Stimulated activated CD8-positive, alpha-beta memory T cell treated with anti-CD3 and anti-CD28 coated beads, Interleukin-15, amount 100 ng/mL, for 48 hours (primary cell): ENCODE measurements at regions not wholly inside any gene's neighbourhood (a gene's known extent, or its start where the extent isn't known, plus 50 kb on each side); places are given as distances from the start of the nearest gene placed in this dataset.
"Not testable (repeated sequence)": the region's sequence is repeated elsewhere in the genome, so short reads cannot be mapped to it uniquely, and the experiment has no call there.

Experiments
- DNase-seq, 2 donors: peaks; one replicate each; pipeline ENCODE4 v3.0.0-alpha.2; 2020; ENCODE audit warnings: low read depth in 2 of 2

GRCh38 chr4:124104628-124105027 is 607.9 kb downstream of the ANKRD50 start:
- no peak for DNase-seq

- DNase-seq, result no peak
Measured at GRCh38 chr4:124105212-124105611, 607.3 kb downstream of the ANKRD50 start.

GRCh38 chr4:124111411-124111810 is 601.1 kb downstream of the ANKRD50 start:
- no peak for DNase-seq

- no peak for DNase-seq
Measured at GRCh38 chr4:124111922-124112321, 600.6 kb downstream of the ANKRD50 start.

- DNase-seq, result no peak
Measured at GRCh38 chr4:124118061-124118460, 594.5 kb downstream of the ANKRD50 start.

GRCh38 chr4:124121461-124121971 is 591.0 kb downstream of the ANKRD50 start:
- no peak for DNase-seq

DNA sequence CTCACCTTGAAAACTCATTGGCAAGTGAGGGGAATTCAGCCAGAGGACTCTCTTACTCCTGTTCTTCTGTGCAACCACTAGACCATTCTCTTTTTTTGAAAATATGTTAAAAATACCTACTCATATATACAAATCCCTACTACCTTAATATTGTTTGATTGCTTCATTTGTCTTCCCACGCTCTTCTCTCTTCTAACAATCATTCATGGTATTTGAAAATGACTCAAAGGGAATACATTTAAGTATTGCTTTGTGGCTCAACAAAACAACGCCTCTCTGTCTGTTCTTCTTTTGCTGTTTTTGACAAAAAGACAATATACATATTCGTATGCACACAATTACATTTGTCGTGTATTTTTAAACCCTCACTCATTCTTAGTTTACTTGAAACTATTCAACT is 589.4 kb downstream of the ANKRD50 start:
- no peak for DNase-seq

GRCh38 chr4:124123721-124124120 is 588.8 kb downstream of the ANKRD50 start:
- no peak for DNase-seq

- not testable (repeated sequence) for DNase-seq
Measured at GRCh38 chr4:124131324-124131723, 581.2 kb downstream of the ANKRD50 start.

DNA sequence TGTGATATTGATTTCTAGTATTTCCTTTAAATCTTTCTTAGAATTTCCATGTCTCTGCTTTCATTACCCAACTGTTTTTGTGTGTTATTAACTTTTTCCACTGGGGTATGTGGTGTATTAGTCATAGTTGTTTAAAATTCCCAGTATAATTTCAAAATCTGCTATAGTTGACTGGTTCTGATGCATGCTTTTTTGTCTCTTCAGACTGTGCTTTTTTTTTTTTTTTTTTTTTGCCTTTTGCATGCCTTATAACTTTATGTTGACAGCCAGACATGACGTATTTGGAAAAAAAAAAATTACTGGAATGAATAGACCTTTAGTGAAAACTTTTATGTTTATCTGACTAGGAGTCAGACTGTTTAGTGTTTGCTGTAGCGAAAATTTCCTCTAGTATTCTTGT is 580.4 kb downstream of the ANKRD50 start:
- DNase-seq, result no peak

- DNase-seq, result no peak
Measured at GRCh38 chr4:124133753-124134152, 578.8 kb downstream of the ANKRD50 start.

DNA sequence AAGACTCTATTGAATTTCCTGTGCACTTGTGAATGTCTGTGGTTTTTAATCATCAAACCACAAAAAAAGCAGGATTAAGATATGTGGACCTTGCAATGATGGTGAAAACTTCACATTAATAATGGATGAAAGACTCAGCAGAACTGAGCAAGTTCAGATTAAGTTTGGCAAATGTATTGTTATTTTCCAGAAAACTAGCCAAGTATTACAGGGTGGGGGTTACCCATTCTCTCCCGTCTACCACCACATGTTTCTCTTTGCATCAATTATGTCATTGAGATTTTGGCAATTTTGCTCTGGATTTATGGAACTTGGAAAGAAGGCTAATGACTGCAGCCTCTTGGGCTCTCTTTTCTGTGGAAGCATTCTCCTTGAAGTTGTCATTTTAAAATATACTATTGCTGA is 577.1 kb downstream of the ANKRD50 start:
- DNase-seq, result no peak

DNA sequence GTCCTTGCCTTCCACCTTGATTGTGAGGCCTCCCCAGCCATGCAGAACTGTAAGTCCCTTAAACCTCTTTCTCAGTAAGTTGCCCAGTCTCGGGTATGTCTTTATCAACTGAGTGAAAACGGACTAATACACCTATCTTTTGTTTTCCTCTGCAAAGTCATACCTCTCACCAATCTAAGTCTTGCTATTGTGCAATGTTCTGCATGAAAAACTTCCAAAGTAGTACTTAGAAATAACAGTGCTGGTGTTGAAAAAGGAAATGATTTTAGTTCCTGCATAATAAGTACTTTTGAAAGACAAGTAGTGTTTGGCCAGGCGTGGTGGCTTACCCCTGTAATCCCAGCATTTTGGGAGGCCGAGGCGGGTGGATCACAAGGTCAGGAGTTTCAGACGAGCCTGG is 573.5 kb downstream of the ANKRD50 start:
- no peak for DNase-seq

DNA sequence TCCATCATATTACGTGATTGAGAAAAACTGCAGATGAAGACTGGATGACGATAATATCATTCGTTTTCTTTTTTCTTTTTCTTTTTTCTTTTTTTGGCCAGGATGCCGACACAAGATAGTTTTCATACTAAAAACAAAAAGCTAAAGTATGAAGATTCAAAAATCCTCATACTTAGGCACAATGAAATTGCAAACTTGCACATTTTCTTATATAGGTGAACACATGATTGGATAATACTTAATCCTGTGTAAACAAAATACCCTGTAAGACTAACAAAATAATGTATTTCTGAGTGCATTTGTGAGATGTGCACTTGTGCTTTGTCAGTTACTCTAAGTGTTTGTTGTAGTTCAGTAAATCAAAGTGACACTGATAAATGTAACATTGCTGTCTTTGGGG is 568.9 kb downstream of the ANKRD50 start:
- no peak for DNase-seq

DNA sequence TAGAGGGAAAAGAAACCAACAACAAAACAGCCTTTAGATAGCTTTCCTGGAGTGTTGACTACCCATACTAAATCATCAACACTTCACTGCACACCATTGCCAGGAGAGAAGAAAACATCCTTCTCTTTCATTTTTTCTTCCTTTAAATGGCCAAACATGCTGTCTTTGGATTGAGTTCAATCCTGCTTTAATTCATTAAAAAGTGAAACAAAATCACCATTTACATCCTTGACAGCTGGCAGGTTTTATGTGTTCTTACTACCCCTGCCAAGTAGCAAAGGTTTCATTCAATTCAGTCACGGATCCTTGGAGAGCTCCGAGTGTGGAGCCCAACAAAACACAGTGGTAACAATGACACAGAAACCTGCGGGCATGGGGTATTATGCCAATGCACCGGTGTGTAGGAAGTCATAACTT is 568.3 kb downstream of the ANKRD50 start:
- no peak for DNase-seq

GRCh38 chr4:124146068-124146467 is 566.5 kb downstream of the ANKRD50 start:
- DNase-seq, result no peak

DNA sequence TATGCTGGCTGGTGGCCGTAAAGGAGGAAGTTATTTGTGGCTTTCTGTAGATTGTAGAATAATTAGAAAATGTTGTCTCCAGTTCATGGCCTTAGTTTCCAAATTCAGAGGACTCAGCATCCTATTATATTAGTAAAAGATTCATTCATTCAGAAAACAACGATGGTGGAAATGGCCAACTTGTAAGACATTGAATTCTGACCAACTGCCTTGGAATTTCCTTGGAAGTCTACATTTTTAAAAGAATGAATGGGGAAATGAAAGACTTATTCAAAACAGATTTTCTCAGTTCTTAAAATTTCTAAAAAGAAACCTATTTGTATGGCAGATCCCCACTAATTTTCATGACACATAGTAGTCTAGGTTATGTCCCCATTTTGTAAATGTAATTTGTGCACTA is 561.5 kb downstream of the ANKRD50 start:
- no peak for DNase-seq

GRCh38 chr4:124152132-124152531 is 560.4 kb downstream of the ANKRD50 start:
- no peak for DNase-seq

DNA sequence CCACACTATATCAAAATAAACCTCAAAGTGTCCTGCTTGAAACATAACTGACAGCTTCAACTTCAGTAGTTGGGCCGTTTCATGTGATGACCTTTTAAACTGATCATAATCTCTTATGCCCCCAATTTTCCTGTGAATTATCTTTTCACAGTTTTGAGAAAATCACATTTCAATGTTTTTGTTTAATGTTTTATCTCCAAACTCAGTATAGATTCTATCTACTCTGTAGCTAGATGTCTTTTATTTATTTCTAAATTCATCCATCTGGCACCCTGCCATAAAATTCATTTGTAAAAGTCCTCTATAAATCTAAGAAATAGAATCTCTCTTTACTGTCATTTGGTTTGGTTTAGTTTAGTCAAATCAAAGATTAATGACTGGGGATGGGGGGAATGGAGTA is 557.3 kb downstream of the ANKRD50 start:
- DNase-seq, result no peak

DNA sequence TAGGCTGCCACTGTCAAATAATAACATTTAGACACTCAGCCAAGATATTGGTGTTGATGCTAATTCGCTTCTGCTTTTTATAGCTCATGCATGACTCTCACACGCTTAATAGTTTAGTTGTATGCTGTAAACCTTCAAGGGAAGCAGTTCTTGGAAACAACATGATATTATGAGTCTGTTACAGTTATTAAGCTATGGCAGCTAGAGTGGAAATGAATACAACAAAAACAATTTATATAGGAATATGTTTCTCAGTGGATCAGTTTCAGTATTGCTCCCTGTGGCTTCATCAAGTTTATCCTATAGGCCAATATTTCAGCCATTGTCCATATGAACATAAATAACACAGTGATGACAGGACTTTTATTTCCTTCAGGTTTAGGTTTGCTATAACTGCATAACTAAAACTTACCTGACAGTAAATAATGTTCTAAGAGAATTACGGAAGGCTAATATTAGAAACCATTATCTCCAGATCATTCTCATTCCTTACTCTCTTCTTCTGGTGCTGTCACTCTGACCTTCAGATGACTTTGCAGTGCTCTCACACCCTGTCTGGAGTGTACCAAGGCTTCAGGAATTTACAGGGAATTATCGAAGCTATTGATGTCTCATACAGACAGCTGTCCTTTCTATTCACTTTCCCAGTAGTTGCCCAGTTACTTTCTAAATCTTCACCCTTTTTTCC is 555.0 kb downstream of the ANKRD50 start:
- no peak for DNase-seq

DNA sequence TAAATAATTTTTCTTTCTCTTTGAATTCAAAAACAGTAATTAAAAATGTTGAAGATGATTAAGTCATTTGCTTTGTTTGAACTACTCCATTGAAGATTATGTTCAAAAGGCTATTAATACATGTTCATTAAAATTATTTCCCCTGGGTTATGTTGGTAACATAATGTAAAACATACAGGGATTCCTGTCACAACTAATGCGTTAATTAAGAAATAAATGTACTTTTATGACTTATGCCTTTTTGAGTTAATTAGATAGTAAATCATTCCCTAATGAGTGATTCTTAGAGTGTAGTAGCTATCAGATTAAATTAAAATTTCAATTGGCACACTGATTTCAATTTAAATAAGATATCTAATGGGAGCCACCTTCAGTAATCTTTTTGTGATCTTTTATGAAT is 549.1 kb downstream of the ANKRD50 start:
- no peak for DNase-seq

- no peak for DNase-seq
Measured at GRCh38 chr4:124167602-124168001, 544.9 kb downstream of the ANKRD50 start.

- not testable (repeated sequence) for DNase-seq
Measured at GRCh38 chr4:124169524-124169923, 543.0 kb downstream of the ANKRD50 start.

GRCh38 chr4:124173912-124174311 is 538.6 kb downstream of the ANKRD50 start:
- DNase-seq, result no peak
